SK-N-SH (cell line): ENCODE measurements at regions not wholly inside any gene's neighbourhood (a gene's known extent, or its start where the extent isn't known, plus 50 kb on each side); places are given as distances from the start of the nearest gene placed in this dataset.

Experiments used
- CTCF ChIA-PET: fragments of 300-600, 350-600 bp; formaldehyde crosslinking; extraction: SDS; loops from one replicate; lab custom pipeline; 2021; lab: Yijun Ruan, JAX
- POLR2A ChIA-PET: fragments of 350-600 bp; sonication (Branson Sonifier 250); formaldehyde crosslinking; extraction: SDS; loops from one replicate; lab custom pipeline; 2020; ENCODE audit warnings: antibody characterized with exemption, inconsistent platforms; lab: Yijun Ruan, JAX
- DNase-seq: peaks from one replicate; pipeline ENCODE4 v3.0.0; 2012
- H2AFZ ChIP-seq: fragments of 200-600 bp; sonication (generic); 2 replicates; pipeline ENCODE4 v1.8.1; 2016; ENCODE audit warnings: antibody characterized with exemption, mild to moderate bottlenecking, low read depth
- H3F3A ChIP-seq: fragments of 200-600 bp; sonication (generic); replicated peaks from 2 replicates; pipeline ENCODE3; 2016; ENCODE audit warnings: antibody characterized with exemption, mild to moderate bottlenecking; ENCODE audit not compliant: insufficient read depth
- H3K27ac ChIP-seq, 2 experiments: fragments of 200-500 bp in 1 of 2; fragments of 200-600 bp in 1 of 2; sonication (Bioruptor generic) in 1 of 2; sonication (generic), shearing (Covaris generic) in 1 of 2; 2 replicates each; pipeline versions ENCODE4 v1.5.1 to v1.6.1; 2014 to 2016; ENCODE audit warnings: low read depth in 2 of 2, inconsistent platforms in 1 of 2, low read length in 1 of 2, mild to moderate bottlenecking in 1 of 2, mixed read lengths in 1 of 2
- H3K27me3 ChIP-seq: fragments of 200-600 bp; sonication (generic), shearing (Covaris generic); 2 replicates; pipeline ENCODE4 v1.6.1; 2016; ENCODE audit warnings: mixed run types; ENCODE audit not compliant: insufficient read depth
- H3K36me3 ChIP-seq, 2 experiments: fragments of 200-500 bp in 1 of 2; fragments of 200-600 bp in 1 of 2; sonication (Bioruptor generic) in 1 of 2; sonication (generic) in 1 of 2; replicated peaks in 1 of 2; 2 replicates each; pipeline versions ENCODE3 to v1.5.1; 2014 to 2016; ENCODE audit warnings: low read length in 1 of 2, mild to moderate bottlenecking in 1 of 2; ENCODE audit not compliant: insufficient read depth in 2 of 2, control insufficient read depth in 1 of 2
- H3K4me1 ChIP-seq, 2 experiments: fragments of 200-500 bp in 1 of 2; fragments of 200-600 bp in 1 of 2; sonication (Bioruptor generic) in 1 of 2; sonication (generic), shearing (Covaris generic) in 1 of 2; 2 replicates each; pipeline versions ENCODE4 v1.5.1 to v1.6.1; 2014 to 2016; ENCODE audit warnings: low read depth in 1 of 2, low read length in 1 of 2, mixed run types in 1 of 2; ENCODE audit not compliant: insufficient read depth in 2 of 2, control insufficient read depth in 1 of 2
- H3K4me2 ChIP-seq: fragments of 200-600 bp; sonication (generic), shearing (Covaris generic); 2 replicates; pipeline ENCODE4 v1.6.1; 2017; ENCODE audit warnings: mixed run types
- H3K4me3 ChIP-seq, 2 experiments: fragments of 200-500 bp in 1 of 2; fragments of 200-600 bp in 1 of 2; sonication (Bioruptor generic) in 1 of 2; sonication (generic), shearing (Covaris generic) in 1 of 2; 2 replicates each; pipeline versions ENCODE4 v1.5.1 to v1.8.1; 2014 to 2016; ENCODE audit warnings: low read depth in 2 of 2, inconsistent platforms in 1 of 2, low read length in 1 of 2, mild to moderate bottlenecking in 1 of 2, mixed read lengths in 1 of 2, moderate library complexity in 1 of 2
- H3K79me2 ChIP-seq: fragments of 200-600 bp; sonication (generic); 2 replicates; pipeline ENCODE4 v1.8.1; 2017; ENCODE audit warnings: mild to moderate bottlenecking; ENCODE audit not compliant: insufficient read depth
- H3K9ac ChIP-seq: fragments of 200-600 bp; sonication (generic); 2 replicates; pipeline ENCODE4 v1.6.1; 2017; ENCODE audit warnings: mixed run types
- H3K9me2 ChIP-seq: fragments of 200-600 bp; sonication (generic); 2 replicates; pipeline ENCODE4 v1.6.1; 2017; ENCODE audit warnings: mixed run types
- H3K9me3 ChIP-seq: fragments of 200-600 bp; sonication (generic); 2 replicates; pipeline ENCODE4 v1.6.1; 2017; ENCODE audit warnings: mixed run types, mild to moderate bottlenecking, moderate library complexity
- H4K20me1 ChIP-seq: fragments of 200-600 bp; sonication (generic); 2 replicates; pipeline ENCODE4 v1.6.1; 2017; ENCODE audit warnings: mild to moderate bottlenecking, mixed run types; ENCODE audit not compliant: insufficient read depth
- CTCF ChIP-seq: fragments of 200-600 bp; sonication (generic); IDR thresholded peaks from 2 replicates; pipeline ENCODE4 v1.6.1; 2017; ENCODE audit warnings: antibody characterized with exemption, mild to moderate bottlenecking, moderate library complexity
- ELF1 ChIP-seq: IDR thresholded peaks from 2 replicates; pipeline ENCODE4 v1.4.0; 2012
- EP300 ChIP-seq, 2 experiments: IDR thresholded peaks; 2 replicates each; pipeline versions ENCODE4 v1.4.0 to v1.6.1; 2012; ENCODE audit warnings: borderline replicate concordance in 1 of 2, low read depth in 1 of 2, low read length in 1 of 2
- FOSL2 ChIP-seq: IDR thresholded peaks from 2 replicates; pipeline ENCODE4 v1.4.0; 2012; ENCODE audit warnings: low read depth, mild to moderate bottlenecking, moderate library complexity, borderline replicate concordance
- FOXM1 ChIP-seq: IDR thresholded peaks from 2 replicates; pipeline ENCODE4 v1.4.0; 2012; ENCODE audit warnings: low read depth, mild to moderate bottlenecking
- GABPA ChIP-seq: IDR thresholded peaks from 2 replicates; pipeline ENCODE4 v1.4.0; 2012; ENCODE audit warnings: low read depth, mild to moderate bottlenecking
- GATA2 ChIP-seq: sonication (generic); formaldehyde crosslinking; IDR thresholded peaks from 2 replicates; pipeline ENCODE4 v1.5.0; 2020; ENCODE audit warnings: mild to moderate bottlenecking, missing genetic modification reagents
- JUND ChIP-seq: IDR thresholded peaks from 2 replicates; pipeline ENCODE4 v1.4.0; 2012
- MEF2A ChIP-seq: IDR thresholded peaks from 2 replicates; pipeline ENCODE4 v1.4.0; 2012; ENCODE audit warnings: low read depth, borderline replicate concordance
- POLR2AphosphoS5 ChIP-seq: IDR thresholded peaks from 2 replicates; pipeline ENCODE4 v1.6.1; 2012; ENCODE audit warnings: low read depth, low read length
- RAD21 ChIP-seq: IDR thresholded peaks from 2 replicates; pipeline ENCODE4 v1.6.1; 2012; ENCODE audit warnings: mild to moderate bottlenecking, low read length
- REST ChIP-seq: IDR thresholded peaks from 2 replicates; pipeline ENCODE4 v1.6.1; 2012; ENCODE audit warnings: mild to moderate bottlenecking, low read depth, low read length, moderate library complexity
- SIN3A ChIP-seq: IDR thresholded peaks from 2 replicates; pipeline ENCODE4 v1.6.1; 2012; ENCODE audit warnings: low read depth, mild to moderate bottlenecking, low read length, moderate library complexity, borderline replicate concordance
- SMC3 ChIP-seq: IDR thresholded peaks from 2 replicates; pipeline ENCODE4 v1.6.1; 2012; ENCODE audit warnings: low read depth, low read length, improper control_type of control experiment
- TCF12 ChIP-seq: IDR thresholded peaks from 2 replicates; pipeline ENCODE4 v1.4.0; 2012
- TEAD4 ChIP-seq: IDR thresholded peaks from 2 replicates; pipeline ENCODE4 v1.4.0; 2012; ENCODE audit warnings: mild to moderate bottlenecking, borderline replicate concordance; ENCODE audit not compliant: insufficient read depth
- USF1 ChIP-seq: IDR thresholded peaks from 2 replicates; pipeline ENCODE4 v1.4.0; 2012; ENCODE audit warnings: low read depth, borderline replicate concordance
- YY1 ChIP-seq: IDR thresholded peaks from 2 replicates; pipeline ENCODE4 v1.4.0; 2012; ENCODE audit warnings: low read depth, mild to moderate bottlenecking
- ZBTB33 ChIP-seq: IDR thresholded peaks from 2 replicates; pipeline ENCODE4 v1.4.0; 2012; ENCODE audit warnings: low read depth, borderline replicate concordance
- WGBS: methylation state at CpG from one replicate; pipeline ENCODE4 v1.1.6; 2017; ENCODE audit warnings: low lambda C conversion rate; 5-methylcytosine and 5-hydroxymethylcytosine counted together
- TF ChIP-seq, protein P1 (sequence below): fragments of 150-350 bp; IDR thresholded peaks from 2 replicates; pipeline ENCODE4 v1.6.1; 2016; ENCODE audit warnings: mild to moderate bottlenecking, low read depth, low read length
- TF ChIP-seq, protein P2 (sequence below): IDR thresholded peaks from 2 replicates; pipeline ENCODE4 v1.4.0; 2012; ENCODE audit warnings: low read depth

- no peaks in the 10 kb centered on the region for H4K20me1 ChIP-seq
- no peaks in the 10 kb centered on the region for H3K27me3 ChIP-seq
- ChIA-PET CTCF (no interaction called here), POLR2A (no interaction called here)
- H3K9ac ChIP-seq, result no peak overlapping the region
- no peak for DNase-seq
- no peak overlapping the region for H2AFZ ChIP-seq
- H3K4me2 ChIP-seq, result no peak overlapping the region
- H3K79me2 ChIP-seq, result no peaks in the 10 kb centered on the region
- no peak for TF ChIP-seq GATA2
- no peak for TF ChIP-seq FOSL2
- TF ChIP-seq YY1, result no peak
- no peak for TF ChIP-seq TCF12
- no peak for TF ChIP-seq USF1
- no peak for TF ChIP-seq SIN3A
- TF ChIP-seq ELF1, result no peak
- TF ChIP-seq SMC3, result no peak
- TF ChIP-seq EP300 (IDR thresholded peaks at IDR 0.05; ENCODE audit: borderline replicate concordance in 1 of 2, low read depth in 1 of 2, low read length in 1 of 2), result no peak
- no peak for TF ChIP-seq FOXM1
- TF ChIP-seq, protein P1, sequence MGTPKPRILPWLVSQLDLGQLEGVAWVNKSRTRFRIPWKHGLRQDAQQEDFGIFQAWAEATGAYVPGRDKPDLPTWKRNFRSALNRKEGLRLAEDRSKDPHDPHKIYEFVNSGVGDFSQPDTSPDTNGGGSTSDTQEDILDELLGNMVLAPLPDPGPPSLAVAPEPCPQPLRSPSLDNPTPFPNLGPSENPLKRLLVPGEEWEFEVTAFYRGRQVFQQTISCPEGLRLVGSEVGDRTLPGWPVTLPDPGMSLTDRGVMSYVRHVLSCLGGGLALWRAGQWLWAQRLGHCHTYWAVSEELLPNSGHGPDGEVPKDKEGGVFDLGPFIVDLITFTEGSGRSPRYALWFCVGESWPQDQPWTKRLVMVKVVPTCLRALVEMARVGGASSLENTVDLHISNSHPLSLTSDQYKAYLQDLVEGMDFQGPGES, result no peak
- no peaks in the 10 kb centered on the region for H3K9me3 ChIP-seq
- H3K4me3 ChIP-seq, result no peak overlapping the region
- no peaks in the 10 kb centered on the region for H3F3A ChIP-seq
- 81% methylated on average over 2 of the region's 2 CpGs for WGBS
- no peaks in the 10 kb centered on the region for H3K36me3 ChIP-seq
- H3K4me1 ChIP-seq, result no peaks in the 10 kb centered on the region
- H3K9me2 ChIP-seq, result no peaks in the 10 kb centered on the region
- no peak overlapping the region for H3K27ac ChIP-seq
Measured at GRCh38 chr10:36017137-36017536, 375.0 kb upstream of the FZD8 start.

- no peaks in the 10 kb centered on the region for H3K9me2 ChIP-seq
- TF ChIP-seq REST (no peak), FOSL2 (no peak), JUND (no peak), MEF2A (no peak), SMC3 (no peak), RAD21 (no peak), TEAD4 (no peak), CTCF (no peak), GABPA (no peak), SIN3A (no peak), ZBTB33 (no peak), GATA2 (no peak), POLR2AphosphoS5 (no peak)
- TF ChIP-seq, protein P2, sequence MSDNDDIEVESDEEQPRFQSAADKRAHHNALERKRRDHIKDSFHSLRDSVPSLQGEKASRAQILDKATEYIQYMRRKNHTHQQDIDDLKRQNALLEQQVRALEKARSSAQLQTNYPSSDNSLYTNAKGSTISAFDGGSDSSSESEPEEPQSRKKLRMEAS, result no peak
Measured at GRCh38 chr10:36007369-36007768, 365.3 kb upstream of the FZD8 start.

More at GRCh38 chr10:36007369-36007768, 365.3 kb upstream of the FZD8 start:
- H3K79me2 ChIP-seq, result no peaks in the 10 kb centered on the region
- H3K4me1 ChIP-seq, result no peaks in the 10 kb centered on the region
- H2AFZ ChIP-seq, result no peak overlapping the region
- no peak overlapping the region for H3K4me2 ChIP-seq
- POLR2A ChIA-PET, result no interaction called here
- H3K27ac ChIP-seq, result no peak overlapping the region
- no peak for DNase-seq
- 41% methylated on average over 4 of the region's 4 CpGs for WGBS
- no peaks in the 10 kb centered on the region for H3F3A ChIP-seq
- CTCF ChIA-PET, result no interaction called here
- no peaks in the 10 kb centered on the region for H4K20me1 ChIP-seq
- H3K4me3 ChIP-seq, result no peak overlapping the region
- no peaks in the 10 kb centered on the region for H3K9me3 ChIP-seq
- H3K36me3 ChIP-seq, result no peaks in the 10 kb centered on the region
- no peaks in the 10 kb centered on the region for H3K27me3 ChIP-seq
- H3K9ac ChIP-seq, result no peak overlapping the region
